ENCODE measurements at regions not wholly inside any gene's neighbourhood (a gene's known extent, or its start where the extent isn't known, plus 50 kb on each side); places are given as distances from the start of the nearest gene placed in this dataset.

GRCh38 chr5:26791433-26791832 lies 247.0 kb downstream of the CDH9 start:
- DNase-seq (ENCODE audit: low read depth) = no peak
- H3K4me3 ChIP-seq (ENCODE audit: control insufficient read depth, low read depth, low read length) = no peak overlapping the region
- TF ChIP-seq CTCF (conservative IDR thresholded peaks at IDR 0.05; ENCODE audit: control insufficient read depth, insufficient read depth, low read depth, low read length) = no peak

- TF ChIP-seq CTCF (conservative IDR thresholded peaks at IDR 0.05; ENCODE audit: control insufficient read depth, insufficient read depth, low read depth, low read length) = no peak
- no peak overlapping the region for H3K4me3 ChIP-seq (ENCODE audit: control insufficient read depth, low read depth, low read length)
- no peak for DNase-seq (ENCODE audit: low read depth)
These were observed 247.4 kb downstream of the CDH9 start for GRCh38 chr5:26791021-26791420.

- no peak for TF ChIP-seq CTCF (conservative IDR thresholded peaks at IDR 0.05; ENCODE audit: control insufficient read depth, insufficient read depth, low read depth, low read length)
- peak; percentile 45 for DNase-seq (ENCODE audit: low read depth)
- no peak overlapping the region for H3K4me3 ChIP-seq (ENCODE audit: control insufficient read depth, low read depth, low read length)
These were observed 275.2 kb downstream of the CDH9 start for GRCh38 chr5:26763215-26763614.

- no peak overlapping the region for H3K4me3 ChIP-seq (ENCODE audit: control insufficient read depth, low read depth, low read length)
- no peak for DNase-seq (ENCODE audit: low read depth)
- TF ChIP-seq CTCF (conservative IDR thresholded peaks at IDR 0.05; ENCODE audit: control insufficient read depth, insufficient read depth, low read depth, low read length) = no peak
These were observed 276.9 kb downstream of the CDH9 start for GRCh38 chr5:26761446-26761845.

GRCh38 chr5:26761045-26761444 lies 277.3 kb downstream of the CDH9 start:
- no peak for TF ChIP-seq CTCF (conservative IDR thresholded peaks at IDR 0.05; ENCODE audit: control insufficient read depth, insufficient read depth, low read depth, low read length)
- no peak overlapping the region for H3K4me3 ChIP-seq (ENCODE audit: control insufficient read depth, low read depth, low read length)
- no peak for DNase-seq (ENCODE audit: low read depth)

GRCh38 chr5:26757941-26758340 lies 280.4 kb downstream of the CDH9 start:
- H3K4me3 ChIP-seq (ENCODE audit: control insufficient read depth, low read depth, low read length) = no peak overlapping the region
- TF ChIP-seq CTCF (conservative IDR thresholded peaks at IDR 0.05; ENCODE audit: control insufficient read depth, insufficient read depth, low read depth, low read length) = no peak
- DNase-seq (ENCODE audit: low read depth) = peak; percentile 5

- TF ChIP-seq CTCF (conservative IDR thresholded peaks at IDR 0.05; ENCODE audit: control insufficient read depth, insufficient read depth, low read depth, low read length) = no peak
- no peak for DNase-seq (ENCODE audit: low read depth)
These were observed 288.6 kb downstream of the CDH9 start for GRCh38 chr5:26749829-26750228.

More at GRCh38 chr5:26749829-26750228, 288.6 kb downstream of the CDH9 start:
- H3K4me3 ChIP-seq (ENCODE audit: control insufficient read depth, low read depth, low read length) = no peak overlapping the region

Data from fibroblast of mammary gland (primary cell).